ENCODE measurements at regions not wholly inside any gene's neighbourhood (a gene's known extent, or its start where the extent isn't known, plus 50 kb on each side); places are given as distances from the start of the nearest gene placed in this dataset.
"Not testable (repeated sequence)": the region's sequence is repeated elsewhere in the genome, so short reads cannot be mapped to it uniquely, and the experiment has no call there.

DNA sequence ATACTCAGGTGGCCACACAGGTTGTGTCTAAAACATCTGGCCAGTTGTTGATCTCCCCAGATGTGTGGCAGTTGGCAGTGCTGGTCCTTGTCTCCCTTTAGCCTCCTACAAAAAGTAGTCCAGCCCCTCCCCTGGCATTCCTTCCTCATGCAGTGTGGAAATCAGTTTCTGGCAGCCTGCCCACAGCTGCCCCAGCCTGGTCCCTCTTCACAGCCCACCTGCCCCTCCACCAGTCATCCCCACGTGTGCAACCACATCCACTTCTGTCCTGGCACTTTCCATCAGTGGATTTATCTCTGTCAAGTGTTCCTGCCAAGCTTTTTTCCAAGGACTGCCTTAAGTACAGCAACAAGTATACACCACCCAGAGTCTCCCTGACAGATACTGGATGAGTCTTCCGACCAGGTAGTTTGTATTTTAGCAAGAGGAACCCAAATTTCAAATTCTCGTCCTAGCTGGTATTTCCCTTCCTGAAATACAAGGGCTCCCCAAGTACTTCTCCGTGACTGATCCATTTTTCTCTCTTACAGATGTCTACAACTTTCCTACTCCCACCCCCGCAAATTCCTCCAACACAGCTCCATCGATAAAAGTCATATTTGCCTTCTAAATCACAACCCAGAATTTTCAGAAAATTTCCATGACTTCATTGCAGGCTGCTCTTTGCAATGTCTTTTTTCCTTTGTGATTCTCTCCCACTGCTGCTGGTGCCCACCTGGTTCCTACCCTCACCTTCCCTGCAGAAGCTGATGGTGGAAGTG, 313.5 kb downstream of the FOXO1 start:
- DNase-seq (ENCODE audit: low read depth) (no peak), FAIRE-seq (no peak)
- H3K27me3 ChIP-seq (ENCODE audit: control insufficient read depth, insufficient read depth, low read length), result no peaks in the 10 kb centered on the region

DNA sequence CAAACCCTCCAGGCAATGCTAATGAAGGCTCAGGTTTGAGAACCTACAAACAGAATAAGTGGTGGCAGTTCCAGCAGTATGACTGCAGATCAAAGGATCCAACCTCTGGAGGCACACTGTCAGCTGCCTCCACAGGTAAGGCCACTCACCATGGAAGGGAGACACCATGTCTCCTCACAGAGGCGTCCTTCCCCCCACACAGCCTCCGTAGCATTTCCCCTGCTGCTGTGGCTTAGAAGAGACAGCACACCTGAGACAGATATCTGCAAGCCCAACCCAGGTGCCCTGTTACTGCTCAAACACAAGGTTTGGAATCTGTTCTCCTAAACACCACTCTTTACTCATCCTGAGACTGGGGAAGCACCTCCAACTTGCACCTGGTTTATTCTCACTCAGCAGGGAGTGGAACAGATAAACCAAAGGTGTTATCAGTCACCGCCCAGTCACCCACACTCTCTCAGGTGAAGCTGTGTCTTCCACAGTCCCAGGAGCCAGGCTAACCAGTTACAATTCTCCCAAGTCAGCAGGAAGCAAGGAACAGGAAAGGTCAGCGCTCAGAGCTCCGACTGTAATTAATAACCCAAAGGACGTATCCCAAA, 311.2 kb downstream of the FOXO1 start:
- no peak for TF ChIP-seq CTCF (IDR thresholded peaks at IDR 0.05; ENCODE audit: insufficient read depth, low read length, severe bottlenecking)
- FAIRE-seq, result no peak
- no peaks in the 10 kb centered on the region for H3K36me3 ChIP-seq (ENCODE audit: control insufficient read depth, insufficient read depth, low read length)
- no peak for DNase-seq (ENCODE audit: low read depth)
- no peak overlapping the region for H3K4me3 ChIP-seq (ENCODE audit: low read depth, low read length)
- H3K27me3 ChIP-seq (ENCODE audit: control insufficient read depth, insufficient read depth, low read length), result no peaks in the 10 kb centered on the region

More for the DNA sequence above, 313.5 kb downstream of the FOXO1 start:
- TF ChIP-seq CTCF (IDR thresholded peaks at IDR 0.05; ENCODE audit: insufficient read depth, low read length, severe bottlenecking), result no peak
- Histone ChIP-seq H3K4me3 (ENCODE audit: low read depth, low read length) (no peak overlapping the region), H3K36me3 (ENCODE audit: control insufficient read depth, insufficient read depth, low read length) (no peaks in the 10 kb centered on the region)

GRCh38 chr13:40356011-40356410, 310.4 kb downstream of the FOXO1 start:
- H3K27me3 ChIP-seq (ENCODE audit: control insufficient read depth, insufficient read depth, low read length), result no peaks in the 10 kb centered on the region
- no peak for FAIRE-seq
- no peak for DNase-seq (ENCODE audit: low read depth)
- no peaks in the 10 kb centered on the region for H3K36me3 ChIP-seq (ENCODE audit: control insufficient read depth, insufficient read depth, low read length)
- no peak overlapping the region for H3K4me3 ChIP-seq (ENCODE audit: low read depth, low read length)
- TF ChIP-seq CTCF (IDR thresholded peaks at IDR 0.05; ENCODE audit: insufficient read depth, low read length, severe bottlenecking), result no peak

DNA sequence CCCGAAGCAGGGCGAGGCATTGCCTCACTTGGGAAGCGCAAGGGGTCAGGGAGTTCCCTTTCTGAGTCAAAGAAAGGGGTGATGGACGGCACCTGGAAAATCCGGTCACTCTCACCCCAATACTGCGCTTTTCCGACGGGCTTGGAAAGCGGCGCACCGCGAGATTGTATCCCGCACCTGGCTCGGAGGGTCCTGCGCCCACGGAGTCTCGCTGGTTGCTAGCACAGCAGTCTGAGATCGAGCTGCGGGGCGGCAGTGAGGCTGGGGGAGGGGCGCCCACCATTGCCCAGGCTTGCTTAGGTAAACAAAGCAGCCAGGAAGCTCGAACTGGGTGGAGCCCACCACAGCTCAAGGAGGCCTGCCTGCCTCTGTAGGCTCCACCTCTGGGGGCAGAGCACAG, 310.0 kb downstream of the FOXO1 start:
- H3K4me3 ChIP-seq (ENCODE audit: low read depth, low read length); H3K36me3 ChIP-seq (ENCODE audit: control insufficient read depth, insufficient read depth, low read length); DNase-seq (ENCODE audit: low read depth); H3K27me3 ChIP-seq (ENCODE audit: control insufficient read depth, insufficient read depth, low read length); FAIRE-seq: not testable (repeated sequence)

DNA sequence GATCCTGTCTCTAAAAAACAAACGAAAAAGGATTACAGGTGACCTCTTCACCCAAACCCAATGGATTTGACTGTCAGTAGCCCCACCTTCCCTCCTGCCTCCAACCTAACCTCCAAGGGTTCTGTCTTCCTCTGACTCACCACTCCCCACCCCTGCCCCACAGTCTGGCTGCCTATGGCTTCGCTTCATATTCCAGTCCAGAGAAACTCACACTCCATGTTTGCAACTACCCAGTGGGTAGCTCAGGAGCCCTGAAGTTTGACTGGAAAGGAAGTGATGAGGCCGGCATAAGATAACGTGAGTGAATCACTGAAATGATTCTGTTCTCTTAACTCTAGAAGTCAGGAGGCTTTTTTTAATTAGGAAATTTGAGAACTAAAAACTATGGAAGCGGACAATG, 303.9 kb downstream of the FOXO1 start:
- TF ChIP-seq CTCF (IDR thresholded peaks at IDR 0.05; ENCODE audit: insufficient read depth, low read length, severe bottlenecking), result no peak
- DNase-seq (ENCODE audit: low read depth) (no peak), FAIRE-seq (no peak)
- H3K27me3 ChIP-seq (ENCODE audit: control insufficient read depth, insufficient read depth, low read length), result no peaks in the 10 kb centered on the region
- no peak overlapping the region for H3K4me3 ChIP-seq (ENCODE audit: low read depth, low read length)
- no peaks in the 10 kb centered on the region for H3K36me3 ChIP-seq (ENCODE audit: control insufficient read depth, insufficient read depth, low read length)

DNA sequence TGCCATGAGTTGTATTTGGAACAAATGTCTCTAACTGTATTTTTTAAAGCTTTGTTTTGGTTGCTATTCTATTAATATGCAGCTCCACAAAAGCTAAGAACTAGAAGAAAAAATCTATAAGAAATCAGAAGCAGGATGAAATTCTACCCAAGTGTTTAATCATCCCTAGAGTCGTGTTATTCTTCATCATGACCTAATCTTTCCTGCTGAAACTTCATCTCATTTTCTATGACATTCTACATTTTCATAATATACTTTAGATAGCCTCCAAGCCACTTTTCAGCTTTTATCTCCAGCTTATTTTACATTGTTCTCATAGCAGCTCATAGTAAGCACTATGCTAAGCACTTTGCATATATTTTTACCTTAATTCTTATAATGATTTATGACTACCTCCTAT, 302.8 kb downstream of the FOXO1 start:
- DNase-seq (ENCODE audit: low read depth) (no peak), FAIRE-seq (no peak)
- Histone ChIP-seq H3K27me3 (ENCODE audit: control insufficient read depth, insufficient read depth, low read length) (no peaks in the 10 kb centered on the region), H3K4me3 (ENCODE audit: low read depth, low read length) (no peak overlapping the region), H3K36me3 (ENCODE audit: control insufficient read depth, insufficient read depth, low read length) (no peaks in the 10 kb centered on the region)
- no peak for TF ChIP-seq CTCF (IDR thresholded peaks at IDR 0.05; ENCODE audit: insufficient read depth, low read length, severe bottlenecking)

Data from bronchial epithelial cell (primary cell).